HG02623 (cell line): ENCODE measurements at regions not wholly inside any gene's neighbourhood (a gene's known extent, or its start where the extent isn't known, plus 50 kb on each side); places are given as distances from the start of the nearest gene placed in this dataset.

Experiments
- ATAC-seq: cut with Tn5 transposase; IDR thresholded peaks from one replicate; pipeline ENCODE4 v1.9.1; 2021; ENCODE audit warnings: moderate library complexity; ENCODE audit not compliant: unreplicated experiment

DNA sequence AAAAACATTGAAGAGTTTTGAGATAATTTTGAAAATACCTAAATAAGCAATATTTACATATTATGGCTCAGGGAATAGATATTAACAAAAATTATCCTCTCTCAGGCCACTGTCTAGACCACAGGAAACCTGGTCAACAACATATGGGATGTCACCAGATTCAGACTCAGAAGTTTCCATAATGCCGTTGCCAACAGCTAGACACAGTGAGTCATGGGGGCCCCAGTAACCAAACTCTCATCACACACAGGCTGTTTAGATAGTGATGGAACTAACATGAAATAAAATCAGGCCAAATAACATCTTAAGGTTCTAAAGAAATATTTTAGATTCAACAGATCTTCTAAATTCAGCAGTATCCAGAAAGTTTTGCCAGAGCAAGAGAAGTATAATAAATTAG lies 681.7 kb upstream of the ADAMTS5 start:
- no peak for ATAC-seq

DNA sequence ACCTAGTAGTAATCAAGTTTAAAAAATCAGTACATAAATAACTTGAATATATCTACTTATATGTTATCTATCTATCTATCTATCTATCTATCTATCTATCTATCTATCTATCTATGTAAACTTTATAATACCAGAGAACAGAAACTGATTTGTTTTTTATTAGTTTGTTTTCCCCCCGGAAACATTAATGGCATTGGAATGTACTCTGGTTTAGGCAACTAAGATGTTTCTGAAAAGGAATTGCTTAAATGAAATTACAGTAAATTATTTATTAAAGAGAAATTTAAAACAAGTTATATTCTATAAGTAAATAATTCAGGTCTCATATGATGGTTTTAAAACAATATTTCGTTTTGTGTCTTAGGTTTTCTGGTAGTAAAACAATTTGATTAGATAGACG lies 681.0 kb upstream of the ADAMTS5 start:
- ATAC-seq: no peak

DNA sequence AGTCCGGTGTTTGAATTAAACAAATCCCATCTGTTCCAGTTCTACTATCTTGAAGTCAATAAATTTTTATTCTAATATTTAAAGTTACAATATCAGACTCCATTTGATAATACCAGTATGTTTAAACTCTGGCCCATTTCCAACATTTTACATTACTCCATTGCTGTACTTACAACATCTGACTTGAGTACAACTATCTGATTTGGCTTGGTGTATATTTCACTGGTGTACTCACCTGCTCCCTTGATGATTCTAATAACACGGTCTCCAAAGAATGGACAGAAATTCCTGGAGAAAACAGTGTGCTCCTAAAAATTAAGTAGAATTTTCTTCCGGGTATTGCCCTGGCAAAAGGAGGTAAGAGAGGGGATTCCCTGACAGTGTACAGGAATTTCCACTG lies 680.5 kb upstream of the ADAMTS5 start:
- ATAC-seq: no peak

DNA sequence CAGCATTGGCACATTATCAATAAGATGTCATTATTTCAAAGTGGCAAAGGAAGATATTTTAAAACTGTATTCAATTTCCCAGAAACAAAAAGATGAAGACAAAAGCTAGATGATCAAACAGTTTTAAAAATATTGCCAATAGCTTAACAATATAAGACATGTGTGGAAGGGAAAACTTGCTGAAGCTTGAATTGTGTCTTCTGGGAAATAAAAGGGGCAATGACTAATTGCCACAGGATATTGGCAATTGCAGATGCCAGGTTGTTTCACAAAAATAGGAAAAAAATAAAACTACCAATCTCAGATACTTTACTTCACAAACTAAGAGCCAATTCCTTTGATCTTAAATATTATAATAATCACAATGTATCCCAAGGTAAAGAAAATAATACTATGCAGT lies 679.8 kb upstream of the ADAMTS5 start:
- no peak for ATAC-seq

DNA sequence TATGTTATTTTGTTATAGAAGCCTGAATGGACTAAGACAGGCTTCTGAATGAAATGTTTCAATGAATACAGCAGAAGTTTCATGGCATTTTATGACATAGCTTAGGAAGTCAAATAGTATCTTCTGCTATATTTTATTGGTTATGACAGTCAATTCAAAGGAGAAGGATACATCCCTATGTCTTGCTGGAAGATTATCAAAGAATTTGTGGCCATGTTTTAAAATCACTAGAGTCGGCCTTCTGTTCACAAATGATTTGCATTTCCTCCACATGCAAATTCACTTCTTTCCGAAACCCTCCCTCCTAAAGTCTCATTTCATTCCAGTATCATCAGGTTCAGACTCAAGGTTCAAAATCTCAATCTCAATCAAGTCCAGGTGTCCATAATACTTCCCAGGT lies 679.2 kb upstream of the ADAMTS5 start:
- ATAC-seq: no peak

DNA sequence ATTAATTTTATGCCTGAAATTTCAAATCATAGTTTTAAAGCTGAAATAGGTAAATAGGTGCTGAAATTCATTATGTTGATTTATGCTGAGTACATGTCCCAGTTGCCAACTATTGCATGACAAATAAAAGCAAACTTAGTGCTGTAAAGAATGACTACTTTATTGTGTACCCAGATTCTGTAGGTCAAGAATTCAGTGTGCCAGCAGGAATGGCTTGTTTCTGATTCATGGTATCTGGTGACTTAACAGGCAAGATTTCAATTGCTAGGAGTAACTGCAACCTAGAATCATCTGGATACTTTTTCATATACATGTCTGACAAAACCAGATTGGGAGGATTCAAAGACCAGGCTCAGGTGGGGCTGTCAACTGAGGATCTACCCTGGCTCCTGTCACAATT lies 678.4 kb upstream of the ADAMTS5 start:
- ATAC-seq: no peak

DNA sequence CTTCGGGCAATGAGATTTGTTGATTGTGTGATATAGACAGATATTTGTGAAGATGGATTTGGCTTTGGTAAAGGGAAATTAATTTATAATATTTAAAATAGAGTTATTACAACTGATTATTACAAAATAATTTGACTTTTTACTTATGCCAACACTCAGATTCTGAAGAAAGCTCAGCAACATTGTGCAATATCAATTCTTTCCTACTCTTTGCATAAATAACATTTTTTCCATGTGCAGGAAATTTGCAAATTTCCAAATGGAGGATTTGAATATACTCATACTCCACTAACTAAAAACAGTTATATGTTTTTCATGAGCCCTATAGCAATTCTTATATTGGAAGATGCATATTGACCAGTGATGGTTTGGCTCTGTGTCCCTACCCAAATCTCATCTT lies 676.4 kb upstream of the ADAMTS5 start:
- ATAC-seq: no peak

DNA sequence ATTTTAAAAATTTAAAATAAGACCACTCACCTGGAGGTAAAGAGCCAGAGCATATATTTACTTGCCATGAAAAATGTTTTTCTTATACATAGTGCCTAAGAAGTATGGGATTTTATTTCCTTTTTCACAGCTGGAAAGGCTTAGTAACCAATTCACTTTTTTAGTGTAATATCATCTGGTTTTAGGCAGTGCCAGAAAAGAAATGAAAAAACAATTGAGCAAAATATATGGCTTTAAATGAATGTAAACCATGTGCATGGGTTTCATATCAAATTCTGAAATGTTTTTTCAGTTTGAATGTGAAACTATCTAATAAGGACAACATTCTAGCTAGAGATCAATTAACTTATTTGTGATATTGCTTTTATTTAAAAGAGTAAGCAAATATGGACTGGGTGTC lies 672.4 kb upstream of the ADAMTS5 start:
- no peak for ATAC-seq

DNA sequence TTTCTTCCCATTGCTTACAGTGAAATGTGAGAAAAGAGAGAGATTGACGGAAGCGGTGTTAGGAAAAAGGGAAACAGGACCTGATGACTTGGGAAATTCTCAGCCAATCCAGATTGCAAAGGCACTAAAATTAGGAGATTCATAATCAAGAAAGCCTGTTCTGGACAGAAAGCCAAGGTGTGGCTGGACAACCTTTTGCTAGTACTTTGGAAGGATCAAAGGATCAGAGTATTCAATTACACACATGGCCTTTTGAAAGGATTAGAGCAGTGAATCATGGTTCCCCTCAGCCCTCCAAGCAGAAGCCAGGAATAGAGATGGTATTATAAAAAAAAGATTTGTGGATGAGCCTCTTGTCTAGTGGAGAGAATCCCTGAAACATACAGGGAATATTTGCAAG lies 669.8 kb upstream of the ADAMTS5 start:
- no peak for ATAC-seq

DNA sequence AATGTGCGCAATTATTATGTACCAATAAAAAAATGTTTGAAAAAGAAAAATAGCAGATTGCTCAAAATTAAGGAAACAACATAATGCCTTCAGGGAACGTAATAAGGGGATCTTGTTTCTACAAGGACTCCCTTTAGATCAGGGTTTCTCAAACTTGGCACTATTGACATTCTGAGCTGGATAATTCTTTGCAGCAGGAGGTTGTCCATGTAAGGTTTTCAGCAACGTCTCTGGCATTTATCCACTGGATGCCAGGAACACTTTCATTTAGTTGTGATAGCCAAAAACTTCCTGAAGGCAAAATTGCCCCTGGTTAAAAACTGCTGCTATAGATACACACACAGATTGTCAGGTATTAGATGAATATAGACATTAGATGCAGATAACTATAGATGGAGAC lies 666.7 kb upstream of the ADAMTS5 start:
- no peak for ATAC-seq

DNA sequence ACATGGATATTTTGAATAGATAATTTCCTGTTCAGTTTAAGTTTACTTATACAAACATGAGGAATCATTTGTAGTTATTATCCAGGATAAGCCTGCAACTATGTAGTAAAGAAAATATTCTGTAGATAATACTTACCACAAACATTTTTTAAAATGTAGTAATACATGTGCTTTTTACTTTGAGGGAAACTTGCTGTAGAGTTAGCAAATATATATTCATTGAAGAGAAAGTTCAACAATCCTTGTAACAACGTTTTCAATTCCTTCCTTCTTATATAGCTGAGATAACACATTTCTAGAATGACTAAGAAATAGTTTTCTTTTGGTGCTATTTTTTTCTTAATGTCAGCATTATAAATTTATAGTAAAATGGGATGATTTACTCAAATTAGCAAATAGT lies 664.6 kb upstream of the ADAMTS5 start:
- no peak for ATAC-seq

DNA sequence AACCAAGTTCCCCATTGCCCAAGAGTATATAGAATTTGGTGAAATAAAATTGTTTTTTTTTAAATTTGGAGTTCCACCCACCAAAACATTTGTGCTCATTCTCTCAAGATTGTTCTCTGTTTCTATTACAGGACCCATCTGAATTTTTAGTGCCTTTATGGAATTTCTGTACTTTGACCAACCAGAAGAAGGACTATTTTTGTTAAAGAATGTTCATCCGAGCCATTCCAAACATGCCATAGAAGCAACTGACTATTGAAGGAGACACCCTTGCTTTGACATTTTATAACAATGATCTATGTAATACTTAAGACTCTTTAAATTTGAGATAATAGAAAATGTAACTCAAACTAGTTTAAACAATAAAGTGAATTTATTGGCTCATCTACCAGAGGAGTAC lies 655.7 kb upstream of the ADAMTS5 start:
- no peak for ATAC-seq

DNA sequence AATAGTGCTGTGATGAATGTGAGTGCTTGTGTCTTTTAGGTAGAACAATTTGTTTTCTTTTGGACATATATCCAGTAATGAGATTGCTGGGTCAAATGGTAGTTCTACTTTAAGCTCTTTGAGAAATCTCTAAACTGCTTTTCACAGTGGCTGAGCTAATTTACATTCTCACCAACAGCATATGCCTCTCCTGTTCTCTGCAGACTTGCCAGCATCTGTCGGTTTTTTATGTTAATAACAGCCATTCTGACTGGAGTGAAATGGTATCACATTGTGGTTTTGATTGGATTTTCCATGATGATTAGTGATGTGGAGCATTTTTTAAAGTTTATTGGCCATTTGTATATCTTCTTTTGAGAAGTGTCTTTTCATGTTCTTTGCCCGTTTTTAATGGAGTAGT lies 647.3 kb upstream of the ADAMTS5 start:
- no peak for ATAC-seq

DNA sequence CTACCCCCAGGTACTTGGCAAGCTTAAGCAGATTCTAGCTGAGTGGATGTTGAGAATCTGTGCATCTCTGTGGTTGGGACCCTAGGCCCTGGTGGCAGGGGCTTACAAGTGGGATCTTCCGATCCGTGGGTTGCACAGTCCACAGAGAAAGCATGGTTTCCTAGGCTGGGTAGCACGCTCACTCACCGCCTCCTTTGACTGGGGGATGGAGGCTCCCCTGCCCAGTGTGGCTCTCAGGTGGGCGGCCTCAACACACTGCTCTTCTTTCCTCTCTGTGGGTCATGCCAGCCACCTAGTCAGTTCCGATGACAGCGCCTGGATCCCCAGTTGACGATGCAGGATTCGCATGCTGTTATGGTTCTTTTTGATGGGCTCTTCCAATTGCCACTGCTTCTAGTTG lies 639.5 kb upstream of the ADAMTS5 start:
- no peak for ATAC-seq

DNA sequence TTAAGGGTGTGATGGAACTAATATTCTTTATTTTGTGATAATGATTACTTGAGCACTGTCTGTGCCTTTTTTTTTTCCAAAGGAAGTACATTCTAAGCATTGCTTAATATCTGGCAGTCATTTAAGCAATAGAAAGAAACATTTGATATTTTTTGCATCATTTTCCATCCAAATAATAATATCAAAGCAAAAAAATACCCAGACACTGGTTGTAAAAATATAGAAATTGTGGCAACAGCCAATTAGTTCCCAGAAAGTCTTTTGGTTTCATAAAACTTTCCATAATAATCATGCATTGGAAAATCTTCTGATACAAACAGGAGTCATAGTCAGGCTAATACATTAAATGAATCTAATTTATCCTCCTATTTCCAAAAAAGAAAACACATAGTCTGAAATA lies 629.3 kb upstream of the ADAMTS5 start:
- no peak for ATAC-seq

DNA sequence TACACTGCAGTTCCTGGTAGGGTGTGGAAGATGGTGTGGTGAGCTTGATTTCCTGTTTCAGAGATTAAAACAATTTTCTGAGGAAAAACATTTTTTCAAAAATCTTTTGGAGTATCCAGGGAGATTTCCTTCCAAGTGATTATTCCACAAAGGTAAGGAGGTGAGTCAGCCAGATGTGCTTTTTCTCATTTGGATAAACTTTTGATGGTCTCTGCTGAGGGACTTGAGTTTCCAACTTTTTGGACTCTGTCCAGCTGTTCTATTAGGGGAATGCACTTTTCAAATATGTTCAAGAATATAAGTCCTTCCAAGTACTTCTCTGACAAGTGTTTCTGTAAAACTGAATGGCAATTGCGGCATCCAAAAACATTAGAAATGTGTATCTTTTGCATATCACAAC lies 628.8 kb upstream of the ADAMTS5 start:
- ATAC-seq: no peak

DNA sequence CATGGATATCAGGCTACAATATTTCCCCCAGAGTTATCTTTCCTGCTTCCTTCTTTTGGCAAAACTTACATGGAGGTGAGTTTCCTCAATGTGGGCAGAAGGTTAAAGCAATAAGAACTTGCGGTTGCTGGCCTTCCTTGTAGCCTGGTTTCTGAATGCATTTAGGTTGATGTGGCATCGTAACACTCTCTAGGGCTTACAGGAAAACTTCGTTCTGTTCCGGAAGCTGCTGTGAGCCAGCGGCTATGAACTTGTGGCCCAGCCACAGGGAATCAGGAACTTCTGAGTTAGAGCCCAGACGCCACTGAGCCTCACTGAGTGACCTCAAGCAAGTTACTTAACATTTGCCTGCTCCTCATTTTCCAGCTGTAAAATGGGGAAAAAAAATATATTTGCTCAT lies 623.4 kb upstream of the ADAMTS5 start:
- no peak for ATAC-seq

DNA sequence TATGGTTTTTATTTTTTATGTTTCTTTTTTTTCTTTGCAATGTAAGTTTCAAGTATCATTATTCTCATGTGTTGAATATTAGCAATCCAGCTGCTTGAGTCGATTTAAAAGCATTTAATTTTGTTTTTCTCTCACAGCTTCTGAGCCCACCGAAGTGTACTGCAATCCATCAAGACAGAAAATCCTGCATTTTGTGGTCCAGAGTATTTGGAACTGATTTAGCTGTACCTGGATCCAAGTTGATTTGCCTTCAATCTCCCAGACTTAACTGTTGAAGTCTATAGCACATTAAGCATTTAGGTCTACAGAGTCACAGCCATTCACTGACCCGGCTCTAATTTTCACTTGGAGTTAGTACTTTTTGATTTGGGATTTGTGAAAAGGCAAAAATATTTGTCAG lies 622.9 kb upstream of the ADAMTS5 start:
- ATAC-seq: no peak

DNA sequence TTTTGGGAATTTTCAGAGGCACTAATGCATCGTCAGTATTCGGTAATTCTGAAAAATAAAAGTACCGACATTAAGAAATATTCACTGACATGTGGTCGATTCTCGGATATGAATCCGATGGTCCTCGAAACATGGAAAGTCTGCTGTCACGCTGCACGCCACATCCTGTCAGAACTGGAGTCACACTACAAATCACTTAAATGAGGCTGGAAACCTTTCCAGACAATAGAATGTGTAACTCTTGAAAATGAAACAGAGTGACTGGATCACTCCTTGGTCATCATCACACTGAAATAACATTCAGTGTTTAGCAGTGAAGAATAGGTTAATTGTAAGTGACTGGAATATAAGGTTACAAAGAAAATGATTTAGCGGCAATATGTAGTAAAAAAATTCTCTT lies 620.1 kb upstream of the ADAMTS5 start:
- no peak for ATAC-seq

DNA sequence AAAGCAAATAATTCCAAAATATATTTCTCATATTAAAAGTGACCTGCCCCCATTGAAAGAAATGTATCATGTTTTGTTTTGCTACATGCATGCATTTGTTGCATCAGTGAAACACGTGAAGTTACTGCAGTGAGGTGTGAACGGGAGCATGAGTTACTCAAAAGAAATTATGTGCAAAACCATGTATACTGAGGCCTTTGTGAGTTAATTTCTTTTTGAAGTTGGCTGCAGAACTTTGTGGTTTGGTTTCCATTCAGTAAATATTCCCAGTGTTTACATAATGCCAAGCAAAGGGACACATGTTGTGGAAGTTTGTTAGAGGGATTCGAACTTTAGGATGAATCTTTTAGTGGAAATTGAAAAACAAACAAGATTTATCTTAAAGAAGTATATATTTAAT lies 619.4 kb upstream of the ADAMTS5 start:
- no peak for ATAC-seq

DNA sequence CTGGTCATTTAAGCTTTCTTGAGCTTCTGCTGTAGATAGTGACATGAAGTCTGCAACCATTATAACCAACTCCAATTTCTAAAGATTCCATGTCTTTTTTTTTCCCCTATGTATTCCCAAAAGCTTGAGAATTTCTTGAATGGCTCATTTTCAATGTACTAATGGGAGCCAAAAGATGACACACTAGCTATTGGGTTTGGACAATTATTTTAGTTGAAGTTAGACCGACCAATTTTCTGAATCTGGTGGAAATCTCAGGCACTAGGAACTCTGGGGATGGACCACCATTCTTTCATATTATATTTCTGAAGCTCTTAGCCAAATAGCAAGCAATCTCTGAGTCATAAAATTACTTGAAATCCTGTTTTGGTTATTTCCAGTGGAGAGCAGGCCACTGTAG lies 617.4 kb upstream of the ADAMTS5 start:
- ATAC-seq: no peak

DNA sequence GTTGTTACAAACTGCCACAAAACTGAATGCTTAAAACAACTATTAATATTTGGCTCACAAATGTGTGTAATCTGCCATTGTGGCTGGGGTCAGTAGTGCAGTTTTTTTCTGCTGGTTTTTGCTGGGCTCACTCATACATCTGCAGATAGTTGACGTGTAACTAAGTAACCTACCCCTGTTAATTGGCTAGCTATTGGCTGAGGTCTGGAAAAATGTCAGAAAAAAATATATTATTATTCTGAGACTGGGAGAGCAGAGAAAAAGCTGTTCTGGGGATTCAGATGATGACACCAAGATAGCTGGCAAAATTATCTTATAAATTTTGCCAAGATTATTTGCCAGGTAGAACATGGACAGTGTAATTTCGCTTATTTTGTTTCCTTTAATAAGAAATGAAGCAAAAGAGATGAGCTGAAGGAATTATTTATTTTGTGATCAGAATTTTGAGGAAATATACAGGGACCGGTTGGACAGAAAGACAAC lies 616.1 kb upstream of the ADAMTS5 start:
- ATAC-seq: no peak

DNA sequence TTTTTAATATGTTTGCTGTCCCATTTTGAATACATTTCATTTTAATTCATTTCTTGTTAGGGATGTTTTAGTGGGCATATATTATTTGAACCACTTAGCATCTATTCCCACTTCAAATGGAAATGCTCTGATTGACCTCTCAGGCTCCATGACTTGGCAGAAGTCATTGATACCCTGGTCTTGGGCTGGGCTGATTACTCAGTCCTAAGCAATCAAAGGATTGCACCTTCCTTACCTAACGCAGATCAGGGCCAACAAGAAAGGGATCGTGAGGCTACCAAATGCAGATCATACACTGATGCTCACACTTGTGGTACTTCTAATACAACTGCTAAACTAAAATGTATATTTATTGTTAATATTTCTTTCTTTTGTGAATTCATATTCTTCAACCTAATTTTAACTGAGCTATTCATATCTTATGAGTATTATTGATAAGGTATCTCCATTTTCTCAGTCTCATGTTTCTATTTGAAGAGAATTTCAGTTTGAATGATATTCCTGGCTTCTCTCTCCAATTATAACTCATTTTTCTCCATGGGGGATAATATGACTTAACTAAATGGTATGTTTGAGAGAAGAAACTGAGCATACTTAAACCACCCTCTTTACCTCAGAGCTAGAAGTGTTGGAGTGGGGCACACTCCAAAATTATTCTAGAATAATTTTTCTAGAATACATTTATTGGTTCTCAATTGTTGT lies 615.5 kb upstream of the ADAMTS5 start:
- no peak for ATAC-seq
